Stomach (tissue), 8 donors: ENCODE measurements at regions not wholly inside any gene's neighbourhood (a gene's known extent, or its start where the extent isn't known, plus 50 kb on each side); places are given as distances from the start of the nearest gene placed in this dataset.

Experiments used
- DNase-seq, 2 donors: peaks; one replicate each; pipeline versions ENCODE4 v3.0.0 to v3.0.0-alpha.2; 2013 to 2019
- H3K27ac ChIP-seq, 5 donors: fragments of 200-600 bp in 4 of 5; sonication (generic) in 4 of 5; one replicate each; pipeline ENCODE4 v1.5.1; 2013 to 2019; ENCODE audit warnings: mild to moderate bottlenecking in 1 of 5, moderate library complexity in 1 of 5
- H3K27me3 ChIP-seq, 3 donors: fragments of 200-600 bp; sonication (generic); one replicate each; pipeline ENCODE4 v1.5.1; 2017 to 2019; ENCODE audit warnings: mixed run types in 1 of 3
- H3K36me3 ChIP-seq, 4 donors: fragments of 200-600 bp; sonication (generic); 1 replicate in 3 of 4; 2 replicates in 1 of 4; pipeline ENCODE4 v1.5.1; 2016 to 2019
- H3K4me1 ChIP-seq, 4 donors: fragments of 200-600 bp; sonication (generic); one replicate each; pipeline ENCODE4 v1.5.1; 2016 to 2019
- H3K4me3 ChIP-seq, 4 donors: fragments of 200-600 bp; sonication (generic) in 3 of 4; one replicate each; pipeline ENCODE4 v1.5.1; 2016 to 2019; ENCODE audit warnings: mild to moderate bottlenecking in 1 of 4
- H3K9me3 ChIP-seq, 4 donors: fragments of 200-600 bp; sonication (generic); one replicate each; pipeline ENCODE4 v1.5.1; 2016 to 2019
- CTCF ChIP-seq, 7 experiments: fragments of 450-650 bp in 4 of 7; fragments of 200-600 bp in 3 of 7; sonication (generic) in 3 of 7; IDR thresholded peaks; one replicate each; pipeline ENCODE4 v1.5.1; 2016 to 2019; ENCODE audit warnings: antibody characterized with exemption in 7 of 7, control low read depth in 2 of 7, mild to moderate bottlenecking in 1 of 7
- EP300 ChIP-seq: sonication (generic); formaldehyde crosslinking; IDR thresholded peaks from one replicate; pipeline ENCODE4 v1.6.1; 2017; ENCODE audit warnings: antibody characterized with exemption
- POLR2A ChIP-seq, 4 donors: fragments of 450-650 bp; IDR thresholded peaks; one replicate each; pipeline ENCODE4 v1.6.1; 2016; ENCODE audit warnings: antibody characterized with exemption in 4 of 4, control low read depth in 2 of 4, mild to moderate bottlenecking in 1 of 4, moderate library complexity in 1 of 4
- POLR2AphosphoS5 ChIP-seq, 3 donors: sonication (generic); formaldehyde crosslinking; IDR thresholded peaks; one replicate each; pipeline ENCODE4 v1.6.1; 2016; ENCODE audit warnings: antibody characterized with exemption in 3 of 3
- WGBS, 5 donors: extraction: QIAGEN DNeasy Blood & Tissue Kit in 3 of 5; methylation state at CpG; one replicate each; pipeline versions ENCODE4 v1.1.5 to v1.1.7; 2013 to 2018; 5-methylcytosine and 5-hydroxymethylcytosine counted together
- intact Hi-C: fragments of 100-400 bp; cut with DNase I; formaldehyde crosslinking; loops from one replicate; pipeline ENCODE4 v1.15.1; 2023; ENCODE audit warnings: low total_unique reads
- donor health status: healthy with polysubstance abuse.
- donor health status: Bipolar disorder and iron deficiency.
- donor health status: healthy.

- H3K9me3 ChIP-seq: no peaks in the 10 kb centered on the region
- intact Hi-C loops: no loop called here
- H3K27me3 ChIP-seq: no peaks in the 10 kb centered on the region
- no peak for TF ChIP-seq POLR2A (IDR thresholded peaks at IDR 0.05)
- TF ChIP-seq EP300: no peak
- no peak for TF ChIP-seq CTCF (IDR thresholded peaks at IDR 0.05)
- WGBS, 5 donors: 41 to 54% (median 50%) methylated on average over 2 of the region's 2 CpGs
- no peak overlapping the region for H3K27ac ChIP-seq
- H3K4me1 ChIP-seq: peaks cover 0 to 5% (median 0%) of the 10 kb centered on the region in 4 donors
- DNase-seq: no peak
- H3K36me3 ChIP-seq: no peaks in the 10 kb centered on the region
- no peak overlapping the region for H3K4me3 ChIP-seq
Measured at GRCh38 chr2:12882393-12882792, 165.7 kb downstream of the TRIB2 start.

- Histone ChIP-seq H3K36me3 (no peaks in the 10 kb centered on the region), H3K4me1 (peaks cover 0 to 5% (median 0%) of the 10 kb centered on the region in 4 donors), H3K9me3 (no peaks in the 10 kb centered on the region), H3K4me3 (no peak overlapping the region), H3K27ac (peak overlapping the region in 1 of 5 donors; percentile 26), H3K27me3 (no peaks in the 10 kb centered on the region)
- intact Hi-C loops: no loop called here
- TF ChIP-seq POLR2AphosphoS5 (IDR thresholded peaks at IDR 0.05) (no peak), CTCF (IDR thresholded peaks at IDR 0.05) (no peak), POLR2A (IDR thresholded peaks at IDR 0.05) (no peak), EP300 (no peak)
- 66 to 75% (median 72%) methylated on average over 2 of the region's 2 CpGs for WGBS, 5 donors
- DNase-seq: no peak
Measured at GRCh38 chr2:12883906-12884305, 167.2 kb downstream of the TRIB2 start.

GRCh38 chr2:12884713-12885282 lies 168.1 kb downstream of the TRIB2 start:
- no peaks in the 10 kb centered on the region for H3K9me3 ChIP-seq
- no peak overlapping the region for H3K4me3 ChIP-seq
- H3K27me3 ChIP-seq: no peaks in the 10 kb centered on the region
- no peaks in the 10 kb centered on the region for H3K36me3 ChIP-seq
- H3K27ac ChIP-seq: no peak overlapping the region
- intact Hi-C loops: no loop called here
- peaks cover 0 to 5% (median 0%) of the 10 kb centered on the region in 4 donors for H3K4me1 ChIP-seq
- peak in 1 of 2 donors; percentile 7 for DNase-seq
- WGBS, 5 donors: 54 to 78% (median 75%) methylated on average over 7 of the region's 7 CpGs
- TF ChIP-seq CTCF (IDR thresholded peaks at IDR 0.05): no peak
- TF ChIP-seq POLR2AphosphoS5 (IDR thresholded peaks at IDR 0.05): peak in 1 of 3 donors; percentile 25

GRCh38 chr2:12890066-12890465 lies 173.3 kb downstream of the TRIB2 start:
- Histone ChIP-seq H3K9me3 (peaks cover 0 to 16% (median 2%) of the 10 kb centered on the region in 4 donors), H3K36me3 (no peaks in the 10 kb centered on the region), H3K4me1 (no peaks in the 10 kb centered on the region), H3K27ac (no peak overlapping the region), H3K4me3 (no peak overlapping the region), H3K27me3 (no peaks in the 10 kb centered on the region)
- 85 to 94% (median 87%) methylated on average over 4 of the region's 4 CpGs for WGBS, 5 donors
- intact Hi-C loops: no loop called here
- TF ChIP-seq CTCF (IDR thresholded peaks at IDR 0.05) (no peak), POLR2AphosphoS5 (IDR thresholded peaks at IDR 0.05) (no peak), POLR2A (IDR thresholded peaks at IDR 0.05) (no peak), EP300 (no peak)
- no peak for DNase-seq
